Epithelial cell of prostate (primary cell): ENCODE measurements at regions not wholly inside any gene's neighbourhood (a gene's known extent, or its start where the extent isn't known, plus 50 kb on each side); places are given as distances from the start of the nearest gene placed in this dataset.

Experiments used
- DNase-seq: peaks from one replicate; pipeline ENCODE4 v3.0.0-alpha.2; 2011; ENCODE audit warnings: low read depth, low spot score
- H3K27ac ChIP-seq: fragments of 450-650 bp; 2 replicates; pipeline ENCODE4 v1.5.1; 2017; ENCODE audit warnings: mild to moderate bottlenecking

GRCh38 chr6:92216717-92217116, 1202.6 kb downstream of the EPHA7 start:
- no peak overlapping the region for H3K27ac ChIP-seq
- no peak for DNase-seq

GRCh38 chr6:92201618-92202017, 1217.7 kb downstream of the EPHA7 start:
- no peak overlapping the region for H3K27ac ChIP-seq
- DNase-seq = no peak

GRCh38 chr6:92196325-92196724, 1223.0 kb downstream of the EPHA7 start:
- DNase-seq = no peak
- H3K27ac ChIP-seq = no peak overlapping the region

- H3K27ac ChIP-seq = no peak overlapping the region
- no peak for DNase-seq
Measured at GRCh38 chr6:92195796-92196195, 1223.6 kb downstream of the EPHA7 start.

- no peak overlapping the region for H3K27ac ChIP-seq
- no peak for DNase-seq
Measured at GRCh38 chr6:92188016-92188415, 1231.3 kb downstream of the EPHA7 start.

GRCh38 chr6:92184933-92185332, 1234.4 kb downstream of the EPHA7 start:
- no peak overlapping the region for H3K27ac ChIP-seq
- DNase-seq = no peak

- no peak for DNase-seq
- H3K27ac ChIP-seq = no peak overlapping the region
Measured at GRCh38 chr6:92181347-92181746, 1238.0 kb downstream of the EPHA7 start.

- no peak for DNase-seq
Measured at GRCh38 chr6:92180090-92180489, 1239.3 kb downstream of the EPHA7 start.

GRCh38 chr6:92176666-92177065, 1242.7 kb downstream of the EPHA7 start:
- no peak overlapping the region for H3K27ac ChIP-seq
- no peak for DNase-seq

More at GRCh38 chr6:92180090-92180489, 1239.3 kb downstream of the EPHA7 start:
- no peak overlapping the region for H3K27ac ChIP-seq

- no peak for DNase-seq
Measured at GRCh38 chr6:92174398-92175073, 1244.8 kb downstream of the EPHA7 start.

GRCh38 chr6:92169506-92169905, 1249.9 kb downstream of the EPHA7 start:
- no peak overlapping the region for H3K27ac ChIP-seq
- DNase-seq = no peak

More at GRCh38 chr6:92174398-92175073, 1244.8 kb downstream of the EPHA7 start:
- H3K27ac ChIP-seq = no peak overlapping the region

GRCh38 chr6:92166666-92167065, 1252.7 kb downstream of the EPHA7 start:
- H3K27ac ChIP-seq = no peak overlapping the region
- no peak for DNase-seq

- DNase-seq = no peak
- no peak overlapping the region for H3K27ac ChIP-seq
Measured at GRCh38 chr6:92161953-92162352, 1257.4 kb downstream of the EPHA7 start.

GRCh38 chr6:92160226-92160625, 1259.1 kb downstream of the EPHA7 start:
- DNase-seq = no peak
- no peak overlapping the region for H3K27ac ChIP-seq

- DNase-seq = no peak
- H3K27ac ChIP-seq = no peak overlapping the region
Measured at GRCh38 chr6:92159046-92159445, 1260.3 kb downstream of the EPHA7 start.

GRCh38 chr6:92150553-92150952, 1268.8 kb downstream of the EPHA7 start:
- no peak overlapping the region for H3K27ac ChIP-seq
- no peak for DNase-seq

GRCh38 chr6:92147246-92147645, 1272.1 kb downstream of the EPHA7 start:
- no peak for DNase-seq
- no peak overlapping the region for H3K27ac ChIP-seq

GRCh38 chr6:92139601-92140000, 1279.8 kb downstream of the EPHA7 start:
- no peak overlapping the region for H3K27ac ChIP-seq
- DNase-seq = no peak

GRCh38 chr6:92132957-92133356, 1286.4 kb downstream of the EPHA7 start:
- DNase-seq = no peak
- H3K27ac ChIP-seq = no peak overlapping the region

GRCh38 chr6:92132457-92132856, 1286.9 kb downstream of the EPHA7 start:
- DNase-seq = peak; percentile 44
- H3K27ac ChIP-seq = no peak overlapping the region

GRCh38 chr6:92130944-92131343, 1288.4 kb downstream of the EPHA7 start:
- DNase-seq = no peak
- H3K27ac ChIP-seq = no peak overlapping the region

GRCh38 chr6:92126983-92127382, 1292.4 kb downstream of the EPHA7 start:
- no peak for DNase-seq
- H3K27ac ChIP-seq = no peak overlapping the region
